Adrenal gland (tissue), 9 donors: ENCODE measurements at regions not wholly inside any gene's neighbourhood (a gene's known extent, or its start where the extent isn't known, plus 50 kb on each side); places are given as distances from the start of the nearest gene placed in this dataset.

Source experiments
- DNase-seq, 7 donors: peaks; one replicate each; pipeline ENCODE4 v3.0.0-alpha.2; 2019 to 2020
- H3K27ac ChIP-seq, 5 donors: fragments of 200-600 bp; sonication (generic) in 4 of 5; 1 replicate in 3 of 5; 2 replicates in 2 of 5; pipeline versions ENCODE4 v1.5.1 to v1.8.0; 2016 to 2020; ENCODE audit warnings: mild to moderate bottlenecking in 1 of 5
- H3K27me3 ChIP-seq: fragments of 200-600 bp; 2 replicates; pipeline ENCODE4 v1.8.0; 2021
- H3K36me3 ChIP-seq, 2 donors: fragments of 200-600 bp; replicated peaks in 1 of 2; 1 replicate in 1 of 2; 2 replicates in 1 of 2; pipeline versions ENCODE4 v1.5.1 to v1.8.0; 2018 to 2022
- H3K4me1 ChIP-seq, 2 donors: fragments of 200-600 bp; replicated peaks in 1 of 2; 1 replicate in 1 of 2; 2 replicates in 1 of 2; pipeline versions ENCODE4 v1.5.1 to v1.8.0; 2018 to 2021
- H3K4me3 ChIP-seq, 4 donors: fragments of 200-600 bp; sonication (generic) in 3 of 4; one replicate each; pipeline ENCODE4 v1.5.1; 2016 to 2018
- H3K9me3 ChIP-seq, 3 donors: fragments of 200-600 bp; sonication (generic) in 1 of 3; replicated peaks in 1 of 3; 1 replicate in 2 of 3; 2 replicates in 1 of 3; pipeline versions ENCODE4 v1.5.1 to v1.8.0; 2016 to 2021
- POLR2A ChIP-seq, 2 donors: fragments of 450-650 bp; IDR thresholded peaks; one replicate each; pipeline ENCODE4 v1.6.1; 2017; ENCODE audit warnings: antibody characterized with exemption in 2 of 2, mild to moderate bottlenecking in 2 of 2, moderate library complexity in 1 of 2
- WGBS, 4 donors: extraction: QIAGEN DNeasy Blood & Tissue Kit in 2 of 4; methylation state at CpG; one replicate each; pipeline versions ENCODE4 v1.1.5 to v1.1.7; 2013 to 2017; 5-methylcytosine and 5-hydroxymethylcytosine counted together
- intact Hi-C, 2 donors: fragments of 100-400 bp; cut with DNase I; formaldehyde crosslinking; loops; one replicate each; pipeline versions ENCODE4 v1.14.1 to v1.15.0; 2022 to 2023
- TF ChIP-seq, protein P1 (sequence below), 6 experiments: fragments of 450-650 bp in 4 of 6; fragments of 200-600 bp in 2 of 6; sonication (generic) in 1 of 6; IDR thresholded peaks; 1 replicate in 5 of 6; 2 replicates in 1 of 6; pipeline versions ENCODE4 v1.5.1 to v1.8.0; 2016 to 2021; ENCODE audit warnings: antibody characterized with exemption in 6 of 6, mild to moderate bottlenecking in 2 of 6, moderate library complexity in 1 of 6
- donor health status: healthy with polysubstance abuse.
- donor health status: Bipolar disorder and iron deficiency.
- donor health status: DM: yes; HTN: yes; CAD: no.
- donor health status: DM: no; HTN: no; CAD: no.
- donor health status: DM: no; HTN: no; CAD: no.

DNA sequence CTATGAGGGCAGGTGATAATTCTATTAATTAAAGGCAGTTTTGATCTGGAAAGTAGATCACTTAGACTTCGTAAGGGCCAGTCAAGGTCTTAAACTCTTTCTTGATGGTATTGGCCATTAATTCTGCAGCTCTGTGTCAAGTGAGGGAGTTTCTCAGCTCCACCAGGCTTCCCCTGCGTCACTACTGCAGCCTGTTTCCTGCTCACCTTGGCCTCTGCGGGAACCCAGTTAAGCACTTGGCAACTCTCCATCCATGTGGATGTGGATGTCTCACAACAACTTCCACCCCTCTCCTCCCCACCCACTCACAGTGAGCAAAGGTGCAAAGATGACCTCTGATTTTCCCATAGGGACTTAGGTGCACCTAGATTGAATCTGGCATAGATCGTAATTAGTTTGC is 191.6 kb downstream of the PLK2 start:
- Histone ChIP-seq H3K27ac (no peak overlapping the region), H3K4me1 (no peaks in the 10 kb centered on the region), H3K36me3 (no peaks in the 10 kb centered on the region), H3K4me3 (no peak overlapping the region), H3K27me3 (no peaks in the 10 kb centered on the region), H3K9me3 (no peaks in the 10 kb centered on the region)
- peak in 6 of 7 donors; percentile 25 to 60 (median 34) for DNase-seq
- no peak for TF ChIP-seq POLR2A (IDR thresholded peaks at IDR 0.05)
- TF ChIP-seq, protein P1, sequence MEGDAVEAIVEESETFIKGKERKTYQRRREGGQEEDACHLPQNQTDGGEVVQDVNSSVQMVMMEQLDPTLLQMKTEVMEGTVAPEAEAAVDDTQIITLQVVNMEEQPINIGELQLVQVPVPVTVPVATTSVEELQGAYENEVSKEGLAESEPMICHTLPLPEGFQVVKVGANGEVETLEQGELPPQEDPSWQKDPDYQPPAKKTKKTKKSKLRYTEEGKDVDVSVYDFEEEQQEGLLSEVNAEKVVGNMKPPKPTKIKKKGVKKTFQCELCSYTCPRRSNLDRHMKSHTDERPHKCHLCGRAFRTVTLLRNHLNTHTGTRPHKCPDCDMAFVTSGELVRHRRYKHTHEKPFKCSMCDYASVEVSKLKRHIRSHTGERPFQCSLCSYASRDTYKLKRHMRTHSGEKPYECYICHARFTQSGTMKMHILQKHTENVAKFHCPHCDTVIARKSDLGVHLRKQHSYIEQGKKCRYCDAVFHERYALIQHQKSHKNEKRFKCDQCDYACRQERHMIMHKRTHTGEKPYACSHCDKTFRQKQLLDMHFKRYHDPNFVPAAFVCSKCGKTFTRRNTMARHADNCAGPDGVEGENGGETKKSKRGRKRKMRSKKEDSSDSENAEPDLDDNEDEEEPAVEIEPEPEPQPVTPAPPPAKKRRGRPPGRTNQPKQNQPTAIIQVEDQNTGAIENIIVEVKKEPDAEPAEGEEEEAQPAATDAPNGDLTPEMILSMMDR (IDR thresholded peaks at IDR 0.05): no peak
- intact Hi-C loops: no loop called here
- WGBS, 4 donors: 43 to 51% (median 49%) methylated on average over 4 of the region's 4 CpGs

DNA sequence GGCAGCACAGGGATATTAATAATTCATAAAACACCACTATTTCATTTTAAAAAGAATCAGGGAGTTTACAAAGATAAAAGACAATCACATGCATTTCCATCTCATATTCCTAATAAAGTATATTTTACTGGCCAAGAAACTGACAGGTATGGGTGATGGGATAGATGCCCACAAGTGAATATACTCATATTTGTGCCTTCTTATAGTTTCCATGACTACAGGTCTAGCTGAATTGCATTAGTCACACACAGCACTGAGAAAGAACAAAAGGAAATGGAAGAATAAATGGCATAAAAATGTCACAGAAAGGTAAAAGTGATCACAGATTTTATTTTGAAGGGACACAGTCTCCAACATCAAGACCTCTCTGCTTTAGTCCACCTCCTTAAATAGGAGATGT is 193.5 kb downstream of the PLK2 start:
- H3K4me3 ChIP-seq: no peak overlapping the region
- H3K36me3 ChIP-seq: no peaks in the 10 kb centered on the region
- no peak overlapping the region for H3K27ac ChIP-seq
- H3K27me3 ChIP-seq: no peaks in the 10 kb centered on the region
- H3K4me1 ChIP-seq: peaks cover 0 to 3% of the 10 kb centered on the region in 2 donors
- TF ChIP-seq, protein P1 (IDR thresholded peaks at IDR 0.05): no peak
- no peak for TF ChIP-seq POLR2A (IDR thresholded peaks at IDR 0.05)
- no peaks in the 10 kb centered on the region for H3K9me3 ChIP-seq
- intact Hi-C loops: no loop called here
- no peak for DNase-seq

DNA sequence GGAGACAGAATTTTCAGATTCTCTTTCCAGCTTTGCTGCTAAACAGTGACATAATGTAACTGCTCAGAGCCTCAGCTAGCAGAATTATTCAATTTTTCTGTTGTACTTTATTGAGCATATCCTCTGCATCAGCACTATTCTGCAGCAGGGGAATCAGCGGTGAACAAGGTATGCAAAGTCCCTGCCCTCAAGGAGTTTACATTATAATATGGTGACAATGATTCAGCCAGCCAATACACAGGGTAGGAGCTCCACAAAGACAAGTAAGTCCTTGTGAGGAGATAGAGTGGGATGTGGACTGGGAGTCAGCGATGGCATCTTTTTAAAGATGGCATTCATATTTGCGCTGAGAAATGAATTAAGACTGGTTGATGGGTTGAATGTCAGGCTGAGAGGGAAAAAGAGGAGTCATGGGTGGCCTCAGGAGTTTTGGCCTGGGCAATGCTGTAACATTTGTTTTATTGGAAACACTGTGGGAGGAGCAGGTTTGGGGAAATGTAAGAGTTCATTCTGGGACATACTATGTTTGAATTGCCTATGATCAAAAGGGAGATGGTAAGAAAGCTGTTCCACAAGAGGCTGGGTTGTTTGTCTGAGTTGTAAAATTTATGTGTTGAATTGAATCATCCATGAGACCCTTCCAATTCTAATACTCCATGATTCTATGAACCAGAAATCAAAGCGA is 194.5 kb downstream of the PLK2 start:
- H3K36me3 ChIP-seq: no peaks in the 10 kb centered on the region
- DNase-seq: no peak
- no peak for TF ChIP-seq POLR2A (IDR thresholded peaks at IDR 0.05)
- TF ChIP-seq, protein P1 (IDR thresholded peaks at IDR 0.05): no peak
- 92 to 97% (median 96%) methylated on average over 4 of the region's 4 CpGs for WGBS, 4 donors
- no peaks in the 10 kb centered on the region for H3K9me3 ChIP-seq
- no peak overlapping the region for H3K4me3 ChIP-seq
- H3K27me3 ChIP-seq: no peaks in the 10 kb centered on the region
- H3K4me1 ChIP-seq: peaks cover 0 to 3% of the 10 kb centered on the region in 2 donors
- H3K27ac ChIP-seq: no peak overlapping the region
- intact Hi-C loops: no loop called here

DNA sequence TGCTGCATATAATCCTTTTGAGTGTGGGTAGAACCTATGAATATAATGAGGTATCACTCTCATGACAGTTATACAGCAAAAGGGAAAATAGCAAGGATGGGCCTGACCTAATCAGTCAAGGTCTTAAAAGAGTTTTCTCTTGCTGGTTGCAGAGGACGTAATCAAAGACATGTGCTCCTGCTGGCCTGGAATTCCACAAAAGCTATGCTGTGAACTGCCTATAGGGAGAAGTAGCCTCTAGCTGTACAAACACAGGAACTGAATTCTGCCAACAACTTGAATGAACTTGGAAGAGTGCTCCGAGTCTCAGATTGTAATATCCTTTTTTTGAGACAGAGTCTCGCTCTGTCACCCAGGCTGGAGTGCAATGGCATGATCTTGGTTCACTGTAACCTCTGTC is 195.6 kb downstream of the PLK2 start:
- 75 to 80% (median 77%) methylated on average over 3 of the region's 3 CpGs for WGBS, 4 donors
- DNase-seq: no peak
- no peaks in the 10 kb centered on the region for H3K36me3 ChIP-seq
- no peak overlapping the region for H3K4me3 ChIP-seq
- intact Hi-C loops: no loop called here
- no peaks in the 10 kb centered on the region for H3K9me3 ChIP-seq
- TF ChIP-seq, protein P1 (IDR thresholded peaks at IDR 0.05): no peak
- no peak for TF ChIP-seq POLR2A (IDR thresholded peaks at IDR 0.05)
- no peaks in the 10 kb centered on the region for H3K27me3 ChIP-seq
- H3K4me1 ChIP-seq: peaks cover 0 to 3% of the 10 kb centered on the region in 2 donors
- no peak overlapping the region for H3K27ac ChIP-seq
